ENCODE measurements at regions not wholly inside any gene's neighbourhood (a gene's known extent, or its start where the extent isn't known, plus 50 kb on each side); places are given as distances from the start of the nearest gene placed in this dataset.

DNA sequence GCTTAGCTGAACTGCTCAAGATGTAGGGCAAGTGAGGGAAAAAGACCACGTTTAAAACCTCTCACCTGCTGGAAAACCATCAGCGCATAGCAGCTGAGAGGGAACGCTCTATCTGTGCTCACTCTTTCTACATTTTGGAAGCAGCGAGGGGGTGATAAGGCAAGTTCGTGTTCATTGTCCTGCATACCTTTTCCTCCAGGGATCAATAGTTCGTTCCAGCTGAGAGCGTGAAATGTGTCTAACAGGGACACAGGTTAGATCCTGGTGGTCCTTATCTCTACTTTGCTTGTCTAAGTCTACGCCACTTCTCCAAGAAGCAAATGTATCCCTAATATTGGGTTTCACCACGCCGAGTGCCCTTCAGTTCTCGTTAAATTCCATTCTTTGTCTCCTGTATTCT, 183.5 kb upstream of the ZFHX3 start:
- TF ChIP-seq POLR2A (IDR thresholded peaks at IDR 0.05) = no peak
- TF ChIP-seq, protein P1, sequence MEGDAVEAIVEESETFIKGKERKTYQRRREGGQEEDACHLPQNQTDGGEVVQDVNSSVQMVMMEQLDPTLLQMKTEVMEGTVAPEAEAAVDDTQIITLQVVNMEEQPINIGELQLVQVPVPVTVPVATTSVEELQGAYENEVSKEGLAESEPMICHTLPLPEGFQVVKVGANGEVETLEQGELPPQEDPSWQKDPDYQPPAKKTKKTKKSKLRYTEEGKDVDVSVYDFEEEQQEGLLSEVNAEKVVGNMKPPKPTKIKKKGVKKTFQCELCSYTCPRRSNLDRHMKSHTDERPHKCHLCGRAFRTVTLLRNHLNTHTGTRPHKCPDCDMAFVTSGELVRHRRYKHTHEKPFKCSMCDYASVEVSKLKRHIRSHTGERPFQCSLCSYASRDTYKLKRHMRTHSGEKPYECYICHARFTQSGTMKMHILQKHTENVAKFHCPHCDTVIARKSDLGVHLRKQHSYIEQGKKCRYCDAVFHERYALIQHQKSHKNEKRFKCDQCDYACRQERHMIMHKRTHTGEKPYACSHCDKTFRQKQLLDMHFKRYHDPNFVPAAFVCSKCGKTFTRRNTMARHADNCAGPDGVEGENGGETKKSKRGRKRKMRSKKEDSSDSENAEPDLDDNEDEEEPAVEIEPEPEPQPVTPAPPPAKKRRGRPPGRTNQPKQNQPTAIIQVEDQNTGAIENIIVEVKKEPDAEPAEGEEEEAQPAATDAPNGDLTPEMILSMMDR (IDR thresholded peaks at IDR 0.05) = no peak

All from tibial nerve (tissue), 3 donors.